GM12891 (cell line): ENCODE measurements at regions not wholly inside any gene's neighbourhood (a gene's known extent, or its start where the extent isn't known, plus 50 kb on each side); places are given as distances from the start of the nearest gene placed in this dataset.

Source experiments
- DNase-seq: peaks from one replicate; pipeline ENCODE4 v3.0.0; 2011; ENCODE audit warnings: low spot score; ENCODE audit not compliant: insufficient read length
- FAIRE-seq: peaks from 2 replicates; lab custom pipeline; 2011; peaks lifted over from hg19 to GRCh38; lab: Jason Lieb, UNC
- PAX5 ChIP-seq: IDR thresholded peaks from 2 replicates; pipeline ENCODE4 v1.6.1; 2011; ENCODE audit warnings: low read length, moderate library complexity, mild to moderate bottlenecking; ENCODE audit not compliant: insufficient read depth, severe bottlenecking
- POLR2A ChIP-seq: IDR thresholded peaks from 2 replicates; pipeline ENCODE4 v1.6.1; 2011; ENCODE audit warnings: low read depth, low read length, control low read depth
- POLR2AphosphoS5 ChIP-seq: IDR thresholded peaks from 2 replicates; pipeline ENCODE4 v1.6.1; 2011; ENCODE audit warnings: low read depth, low read length, control low read depth
- POU2F2 ChIP-seq: IDR thresholded peaks from 2 replicates; pipeline ENCODE4 v1.6.1; 2011; ENCODE audit warnings: low read depth, mild to moderate bottlenecking, control low read depth, low read length, moderate library complexity
- SPI1 ChIP-seq: IDR thresholded peaks from 2 replicates; pipeline ENCODE4 v1.6.1; 2011; ENCODE audit warnings: low read depth, low read length, control low read depth
- TAF1 ChIP-seq: IDR thresholded peaks from 2 replicates; pipeline ENCODE4 v1.6.1; 2011; ENCODE audit warnings: low read depth, low read length, control low read depth

GRCh38 chr9:87120610-87121009 lies 173.3 kb upstream of the GAS1 start:
- FAIRE-seq: no peak

GRCh38 chr9:87122947-87123685 lies 175.8 kb upstream of the GAS1 start:
- DNase-seq (no peak), FAIRE-seq (no peak)
- TF ChIP-seq TAF1 (no peak), POU2F2 (no peak), SPI1 (no peak), PAX5 (no peak), POLR2A (no peak), POLR2AphosphoS5 (no peak)

More at GRCh38 chr9:87120610-87121009, 173.3 kb upstream of the GAS1 start:
- no peak for DNase-seq
- TF ChIP-seq POLR2AphosphoS5 (no peak), POLR2A (no peak), PAX5 (no peak), TAF1 (no peak), SPI1 (no peak), POU2F2 (no peak)

GRCh38 chr9:87123830-87124229 lies 176.5 kb upstream of the GAS1 start:
- no peak for TF ChIP-seq TAF1
- no peak for TF ChIP-seq POU2F2
- TF ChIP-seq POLR2A: no peak
- no peak for TF ChIP-seq SPI1
- no peak for TF ChIP-seq POLR2AphosphoS5
- TF ChIP-seq PAX5: no peak
- DNase-seq (no peak), FAIRE-seq (no peak)

- FAIRE-seq (no peak), DNase-seq (no peak)
- TF ChIP-seq POLR2AphosphoS5 (no peak), POLR2A (no peak), SPI1 (no peak), TAF1 (no peak)
These were observed 178.5 kb upstream of the GAS1 start for GRCh38 chr9:87125819-87126218.

GRCh38 chr9:87127543-87127942 lies 180.2 kb upstream of the GAS1 start:
- FAIRE-seq (no peak), DNase-seq (no peak)
- TF ChIP-seq SPI1 (no peak), POLR2A (no peak), POLR2AphosphoS5 (no peak), PAX5 (no peak), POU2F2 (no peak), TAF1 (no peak)

- no peak for FAIRE-seq
- TF ChIP-seq PAX5 (no peak), POU2F2 (no peak), POLR2AphosphoS5 (no peak), SPI1 (no peak), TAF1 (no peak), POLR2A (no peak)
- no peak for DNase-seq
These were observed 180.8 kb upstream of the GAS1 start for GRCh38 chr9:87127978-87128614.

GRCh38 chr9:87128844-87129493 lies 181.7 kb upstream of the GAS1 start:
- FAIRE-seq (no peak), DNase-seq (no peak)
- no peak for TF ChIP-seq PAX5
- no peak for TF ChIP-seq POU2F2
- no peak for TF ChIP-seq TAF1
- TF ChIP-seq SPI1: no peak
- no peak for TF ChIP-seq POLR2AphosphoS5
- TF ChIP-seq POLR2A: no peak

- DNase-seq (no peak), FAIRE-seq (no peak)
- TF ChIP-seq POU2F2 (no peak), POLR2A (no peak), PAX5 (no peak), SPI1 (no peak), TAF1 (no peak), POLR2AphosphoS5 (no peak)
These were observed 187.8 kb upstream of the GAS1 start for GRCh38 chr9:87135074-87135473.

- FAIRE-seq (no peak), DNase-seq (no peak)
These were observed 190.4 kb upstream of the GAS1 start for GRCh38 chr9:87137718-87138117.

More at GRCh38 chr9:87137718-87138117, 190.4 kb upstream of the GAS1 start:
- no peak for TF ChIP-seq POLR2AphosphoS5
- TF ChIP-seq SPI1: no peak
- no peak for TF ChIP-seq POLR2A
- no peak for TF ChIP-seq PAX5
- no peak for TF ChIP-seq TAF1
- TF ChIP-seq POU2F2: no peak
